Jurkat, Clone E6-1 (cell line): ENCODE measurements at regions not wholly inside any gene's neighbourhood (a gene's known extent, or its start where the extent isn't known, plus 50 kb on each side); places are given as distances from the start of the nearest gene placed in this dataset.
"Not testable (repeated sequence)": the region's sequence is repeated elsewhere in the genome, so short reads cannot be mapped to it uniquely, and the experiment has no call there.

Experiments used
- DNase-seq: peaks from one replicate; pipeline ENCODE4 v3.0.0-alpha.2; 2011; ENCODE audit warnings: low read depth, low spot score
- H3K4me3 ChIP-seq: 2 replicates; pipeline ENCODE4 v1.5.1; 2011; ENCODE audit warnings: mild to moderate bottlenecking, low read length, control low read depth, moderate library complexity

GRCh38 chr1:98110674-98111073 lies 189.8 kb upstream of the DPYD start:
- no peak for DNase-seq
- no peak overlapping the region for H3K4me3 ChIP-seq

GRCh38 chr1:98108378-98108777 lies 187.5 kb upstream of the DPYD start:
- not testable (repeated sequence) for DNase-seq, H3K4me3 ChIP-seq

GRCh38 chr1:98107256-98107655 lies 186.4 kb upstream of the DPYD start:
- DNase-seq = no peak
- no peak overlapping the region for H3K4me3 ChIP-seq

- DNase-seq = no peak
- no peak overlapping the region for H3K4me3 ChIP-seq
Observed at GRCh38 chr1:98104289-98104688, 183.5 kb upstream of the DPYD start.

- no peak overlapping the region for H3K4me3 ChIP-seq
- no peak for DNase-seq
Observed at GRCh38 chr1:98103617-98104285, 182.9 kb upstream of the DPYD start.

- DNase-seq = no peak
Observed at GRCh38 chr1:98102345-98103030, 181.7 kb upstream of the DPYD start.

GRCh38 chr1:98101364-98101763 lies 180.5 kb upstream of the DPYD start:
- H3K4me3 ChIP-seq = no peak overlapping the region
- DNase-seq = no peak

More at GRCh38 chr1:98102345-98103030, 181.7 kb upstream of the DPYD start:
- no peak overlapping the region for H3K4me3 ChIP-seq

- DNase-seq = no peak
- H3K4me3 ChIP-seq = no peak overlapping the region
Observed at GRCh38 chr1:98099501-98099900, 178.7 kb upstream of the DPYD start.

- H3K4me3 ChIP-seq = no peak overlapping the region
- DNase-seq = no peak
Observed at GRCh38 chr1:98098473-98098872, 177.6 kb upstream of the DPYD start.

GRCh38 chr1:98090351-98090750 lies 169.5 kb upstream of the DPYD start:
- no peak overlapping the region for H3K4me3 ChIP-seq
- no peak for DNase-seq

- H3K4me3 ChIP-seq = no peak overlapping the region
- DNase-seq = no peak
Observed at GRCh38 chr1:98088381-98088780, 167.5 kb upstream of the DPYD start.

- no peak for DNase-seq
- H3K4me3 ChIP-seq = no peak overlapping the region
Observed at GRCh38 chr1:98086796-98087441, 166.1 kb upstream of the DPYD start.

- no peak for DNase-seq
- H3K4me3 ChIP-seq = no peak overlapping the region
Observed at GRCh38 chr1:98086156-98086555, 165.3 kb upstream of the DPYD start.

- H3K4me3 ChIP-seq = no peak overlapping the region
Observed at GRCh38 chr1:98084188-98084587, 163.4 kb upstream of the DPYD start.

GRCh38 chr1:98081944-98082343 lies 161.1 kb upstream of the DPYD start:
- no peak overlapping the region for H3K4me3 ChIP-seq
- DNase-seq = no peak

More at GRCh38 chr1:98084188-98084587, 163.4 kb upstream of the DPYD start:
- no peak for DNase-seq

GRCh38 chr1:98078596-98078995 lies 157.8 kb upstream of the DPYD start:
- H3K4me3 ChIP-seq = no peak overlapping the region
- DNase-seq = no peak

GRCh38 chr1:98077691-98078090 lies 156.9 kb upstream of the DPYD start:
- H3K4me3 ChIP-seq = no peak overlapping the region
- DNase-seq = no peak

GRCh38 chr1:98075626-98076025 lies 154.8 kb upstream of the DPYD start:
- H3K4me3 ChIP-seq = no peak overlapping the region
- no peak for DNase-seq

- no peak overlapping the region for H3K4me3 ChIP-seq
- DNase-seq = no peak
Observed at GRCh38 chr1:98073823-98074222, 153.0 kb upstream of the DPYD start.

GRCh38 chr1:98073106-98073505 lies 152.3 kb upstream of the DPYD start:
- no peak overlapping the region for H3K4me3 ChIP-seq
- no peak for DNase-seq
